WTC11 (cell line): ENCODE measurements at regions not wholly inside any gene's neighbourhood (a gene's known extent, or its start where the extent isn't known, plus 50 kb on each side); places are given as distances from the start of the nearest gene placed in this dataset.

Source experiments
- ATAC-seq: fragments of 200-7000 bp; cut with Tn5 transposase; 2 replicates; pipeline ENCODE4 v1.10.0; 2021; ENCODE audit warnings: mild to moderate bottlenecking, moderate library complexity
- CTCF ChIA-PET: fragments of 300-600 bp; sonication (Branson Sonifier 250); formaldehyde crosslinking; loops from one replicate; lab custom pipeline; 2021; ENCODE audit warnings: antibody characterized with exemption; lab: Charles Lee
- POLR2A ChIA-PET: fragments of 350-600 bp; sonication (Branson Sonifier 250); formaldehyde crosslinking; loops from one replicate; lab custom pipeline; 2021; ENCODE audit warnings: antibody characterized with exemption; lab: Charles Lee
- DNase-seq: peaks from one replicate; pipeline ENCODE4 v3.0.0; 2021; ENCODE audit warnings: low spot score
- H3K27ac Mint-ChIP-seq: 2 replicates; pipeline ENCODE4 v1.8.0; 2021; ENCODE audit warnings: mixed read lengths
- H3K27me3 Mint-ChIP-seq: 2 replicates; pipeline ENCODE4 v1.8.0; 2021; ENCODE audit warnings: low read depth, mild to moderate bottlenecking, moderate library complexity, mixed read lengths
- H3K36me3 Mint-ChIP-seq: 2 replicates; pipeline ENCODE4 v1.8.0; 2021; ENCODE audit warnings: mixed read lengths
- H3K4me1 Mint-ChIP-seq: 2 replicates; pipeline ENCODE4 v1.8.0; 2022; ENCODE audit warnings: mixed read lengths
- H3K4me3 Mint-ChIP-seq: 2 replicates; pipeline ENCODE4 v1.8.0; 2021; ENCODE audit warnings: mild to moderate bottlenecking, moderate library complexity, mixed read lengths
- H3K9me3 Mint-ChIP-seq: 2 replicates; pipeline ENCODE4 v1.8.0; 2021; ENCODE audit warnings: mixed read lengths
- CREM ChIP-seq: sonication (generic); formaldehyde crosslinking; IDR thresholded peaks from 2 replicates; pipeline ENCODE4 v1.8.1; 2022; ENCODE audit warnings: mild to moderate bottlenecking, missing genetic modification reagents, moderate library complexity
- ESRRA ChIP-seq: sonication (generic); formaldehyde crosslinking; IDR thresholded peaks from 2 replicates; pipeline ENCODE4 v1.8.1; 2022; ENCODE audit warnings: mild to moderate bottlenecking, missing genetic modification reagents, borderline replicate concordance
- ETV6 ChIP-seq: sonication (generic); formaldehyde crosslinking; IDR thresholded peaks from 2 replicates; pipeline ENCODE4 v1.8.1; 2022; ENCODE audit warnings: mild to moderate bottlenecking, missing genetic modification reagents
- FOXJ3 ChIP-seq: sonication (generic); formaldehyde crosslinking; IDR thresholded peaks from 2 replicates; pipeline ENCODE4 v1.9.0; 2021; ENCODE audit warnings: missing genetic modification reagents, mild to moderate bottlenecking, borderline replicate concordance
- FOXK1 ChIP-seq: sonication (generic); formaldehyde crosslinking; IDR thresholded peaks from 2 replicates; pipeline ENCODE4 v1.8.0; 2022; ENCODE audit warnings: mild to moderate bottlenecking, moderate library complexity, missing genetic modification reagents
- JAZF1 ChIP-seq: fragments of 250-450 bp; sonication (Bioruptor Pico); IDR thresholded peaks from 2 replicates; pipeline ENCODE4 v1.9.0; 2021; ENCODE audit warnings: moderate library complexity, mild to moderate bottlenecking, inconsistent platforms
- JUN ChIP-seq: sonication (generic); formaldehyde crosslinking; IDR thresholded peaks from 2 replicates; pipeline ENCODE4 v1.8.0; 2023; ENCODE audit warnings: mild to moderate bottlenecking, missing genetic modification reagents
- NR1H2 ChIP-seq: sonication (generic); formaldehyde crosslinking; IDR thresholded peaks from 2 replicates; pipeline ENCODE4 v1.9.0; 2021; ENCODE audit warnings: mild to moderate bottlenecking, moderate library complexity, missing genetic modification reagents
- OVOL2 ChIP-seq: fragments of 250-450 bp; sonication (Bioruptor Pico); IDR thresholded peaks from 2 replicates; pipeline ENCODE4 v1.9.0; 2021; ENCODE audit warnings: mild to moderate bottlenecking, borderline replicate concordance
- TEAD1 ChIP-seq: sonication (generic); formaldehyde crosslinking; IDR thresholded peaks from 2 replicates; pipeline ENCODE4 v1.8.0; 2022; ENCODE audit warnings: mild to moderate bottlenecking, missing genetic modification reagents
- ZBTB21 ChIP-seq: sonication (generic); formaldehyde crosslinking; IDR thresholded peaks from 2 replicates; pipeline ENCODE4 v1.8.1; 2023; ENCODE audit warnings: mild to moderate bottlenecking, missing genetic modification reagents, borderline replicate concordance
- ZNF121 ChIP-seq: sonication (generic); formaldehyde crosslinking; IDR thresholded peaks from 2 replicates; pipeline ENCODE4 v1.8.0; 2023; ENCODE audit warnings: missing genetic modification reagents
- ZNF138 ChIP-seq: sonication (generic); formaldehyde crosslinking; conservative IDR thresholded peaks from 2 replicates; pipeline ENCODE4 v1.8.1; 2022; ENCODE audit warnings: mild to moderate bottlenecking, moderate library complexity, missing genetic modification reagents
- ZNF232 ChIP-seq: sonication (generic); formaldehyde crosslinking; IDR thresholded peaks from 2 replicates; pipeline ENCODE4 v1.8.0; 2022; ENCODE audit warnings: mild to moderate bottlenecking, missing genetic modification reagents
- ZNF416 ChIP-seq: fragments of 250-450 bp; sonication (Bioruptor Pico); IDR thresholded peaks from 2 replicates; pipeline ENCODE4 v1.9.0; 2021; ENCODE audit warnings: mild to moderate bottlenecking, inconsistent platforms
- ZNF671 ChIP-seq: fragments of 250-450 bp; sonication (Bioruptor Pico); IDR thresholded peaks from 2 replicates; pipeline ENCODE4 v1.8.0; 2021; ENCODE audit warnings: mild to moderate bottlenecking
- TF ChIP-seq, protein P1 (sequence below): sonication (generic); formaldehyde crosslinking; IDR thresholded peaks from 2 replicates; pipeline ENCODE4 v1.8.1; 2022; ENCODE audit warnings: mild to moderate bottlenecking, missing genetic modification reagents, moderate library complexity, borderline replicate concordance
- TF ChIP-seq, protein P2 (sequence below): sonication (generic); formaldehyde crosslinking; IDR thresholded peaks from 2 replicates; pipeline ENCODE4 v1.8.0; 2022; ENCODE audit warnings: mild to moderate bottlenecking, missing genetic modification reagents
- TF ChIP-seq, protein P3 (sequence below): sonication (generic); formaldehyde crosslinking; IDR thresholded peaks from 2 replicates; pipeline ENCODE4 v1.8.1; 2023; ENCODE audit warnings: mild to moderate bottlenecking, missing genetic modification reagents, moderate library complexity
- TF ChIP-seq, protein P4 (sequence below): sonication (generic); formaldehyde crosslinking; conservative IDR thresholded peaks from 2 replicates; pipeline ENCODE4 v1.8.1; 2023; ENCODE audit warnings: mild to moderate bottlenecking, low read depth, missing genetic modification reagents, moderate library complexity
- TF ChIP-seq, protein P5 (sequence below): fragments of 250-450 bp; sonication (Bioruptor Pico); IDR thresholded peaks from 2 replicates; pipeline ENCODE4 v1.9.0; 2021; ENCODE audit warnings: mild to moderate bottlenecking
- TF ChIP-seq, protein P6 (sequence below): sonication (generic); formaldehyde crosslinking; IDR thresholded peaks from 2 replicates; pipeline ENCODE4 v1.8.0; 2022; ENCODE audit warnings: mild to moderate bottlenecking, missing genetic modification reagents

DNA sequence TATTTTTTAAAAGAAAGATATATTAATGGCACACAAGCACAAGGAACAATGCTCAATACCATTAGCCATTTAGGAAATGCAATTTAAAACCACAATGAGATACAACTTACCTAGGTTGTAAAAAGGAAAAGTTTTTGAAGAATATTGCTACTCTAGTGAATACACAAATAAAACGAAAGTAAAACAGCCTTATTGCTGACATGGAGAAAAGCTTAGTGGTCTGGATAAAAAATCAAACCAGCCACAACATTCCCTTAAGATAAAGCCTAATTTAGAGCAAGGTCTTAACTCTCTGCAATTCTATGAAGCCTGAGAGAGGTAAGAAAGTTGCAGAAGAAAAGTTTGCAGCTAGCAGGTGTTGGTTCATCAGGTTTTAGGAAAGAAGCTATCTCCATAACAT, 892.7 kb upstream of the ALCAM start:
- H3K4me1 Mint-ChIP-seq: peaks cover 13% of the 10 kb centered on the region
- ATAC-seq (no peak), DNase-seq (no peak)
- CTCF ChIA-PET: no interaction called here
- peaks cover 48% of the 10 kb centered on the region for H3K9me3 Mint-ChIP-seq
- TF ChIP-seq, protein P1, sequence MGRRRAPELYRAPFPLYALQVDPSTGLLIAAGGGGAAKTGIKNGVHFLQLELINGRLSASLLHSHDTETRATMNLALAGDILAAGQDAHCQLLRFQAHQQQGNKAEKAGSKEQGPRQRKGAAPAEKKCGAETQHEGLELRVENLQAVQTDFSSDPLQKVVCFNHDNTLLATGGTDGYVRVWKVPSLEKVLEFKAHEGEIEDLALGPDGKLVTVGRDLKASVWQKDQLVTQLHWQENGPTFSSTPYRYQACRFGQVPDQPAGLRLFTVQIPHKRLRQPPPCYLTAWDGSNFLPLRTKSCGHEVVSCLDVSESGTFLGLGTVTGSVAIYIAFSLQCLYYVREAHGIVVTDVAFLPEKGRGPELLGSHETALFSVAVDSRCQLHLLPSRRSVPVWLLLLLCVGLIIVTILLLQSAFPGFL (CRISPR knock-in tag): no peak
- no peak for TF ChIP-seq ZNF232 (CRISPR knock-in tag)
- no peak for TF ChIP-seq ZNF416 (CRISPR knock-in tag)
- no peak for TF ChIP-seq FOXK1 (CRISPR knock-in tag)
- no peak for TF ChIP-seq ZNF138
- no peak for TF ChIP-seq ZBTB21
- no peak for TF ChIP-seq CREM (CRISPR knock-in tag)
- TF ChIP-seq JUN: no peak
- TF ChIP-seq JAZF1 (CRISPR knock-in tag): no peak
- TF ChIP-seq, protein P2, sequence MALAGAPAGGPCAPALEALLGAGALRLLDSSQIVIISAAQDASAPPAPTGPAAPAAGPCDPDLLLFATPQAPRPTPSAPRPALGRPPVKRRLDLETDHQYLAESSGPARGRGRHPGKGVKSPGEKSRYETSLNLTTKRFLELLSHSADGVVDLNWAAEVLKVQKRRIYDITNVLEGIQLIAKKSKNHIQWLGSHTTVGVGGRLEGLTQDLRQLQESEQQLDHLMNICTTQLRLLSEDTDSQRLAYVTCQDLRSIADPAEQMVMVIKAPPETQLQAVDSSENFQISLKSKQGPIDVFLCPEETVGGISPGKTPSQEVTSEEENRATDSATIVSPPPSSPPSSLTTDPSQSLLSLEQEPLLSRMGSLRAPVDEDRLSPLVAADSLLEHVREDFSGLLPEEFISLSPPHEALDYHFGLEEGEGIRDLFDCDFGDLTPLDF (CRISPR knock-in tag): no peak
- TF ChIP-seq ETV6 (CRISPR knock-in tag): no peak
- TF ChIP-seq, protein P3, sequence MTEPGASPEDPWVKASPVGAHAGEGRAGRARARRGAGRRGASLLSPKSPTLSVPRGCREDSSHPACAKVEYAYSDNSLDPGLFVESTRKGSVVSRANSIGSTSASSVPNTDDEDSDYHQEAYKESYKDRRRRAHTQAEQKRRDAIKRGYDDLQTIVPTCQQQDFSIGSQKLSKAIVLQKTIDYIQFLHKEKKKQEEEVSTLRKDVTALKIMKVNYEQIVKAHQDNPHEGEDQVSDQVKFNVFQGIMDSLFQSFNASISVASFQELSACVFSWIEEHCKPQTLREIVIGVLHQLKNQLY (CRISPR knock-in tag): no peak
- TF ChIP-seq OVOL2 (CRISPR knock-in tag): no peak
- no peak for TF ChIP-seq ZNF671 (CRISPR knock-in tag)
- TF ChIP-seq ZNF121 (CRISPR knock-in tag): no peak
- no peak for TF ChIP-seq NR1H2 (CRISPR knock-in tag)
- no peak for TF ChIP-seq FOXJ3 (CRISPR knock-in tag)
- no peak for TF ChIP-seq ESRRA (CRISPR knock-in tag)
- H3K4me3 Mint-ChIP-seq: no peak overlapping the region
- H3K36me3 Mint-ChIP-seq: peaks cover 35% of the 10 kb centered on the region
- no peak overlapping the region for H3K27ac Mint-ChIP-seq
- no peaks in the 10 kb centered on the region; the same call in 1 of the 2 replicates for H3K27me3 Mint-ChIP-seq
- POLR2A ChIA-PET: interaction anchor here (0.8 kb wide), 1 partner anchor 577 kb away, joined by 3 read pairs; no protein-coding TSS in a partner anchor

DNA sequence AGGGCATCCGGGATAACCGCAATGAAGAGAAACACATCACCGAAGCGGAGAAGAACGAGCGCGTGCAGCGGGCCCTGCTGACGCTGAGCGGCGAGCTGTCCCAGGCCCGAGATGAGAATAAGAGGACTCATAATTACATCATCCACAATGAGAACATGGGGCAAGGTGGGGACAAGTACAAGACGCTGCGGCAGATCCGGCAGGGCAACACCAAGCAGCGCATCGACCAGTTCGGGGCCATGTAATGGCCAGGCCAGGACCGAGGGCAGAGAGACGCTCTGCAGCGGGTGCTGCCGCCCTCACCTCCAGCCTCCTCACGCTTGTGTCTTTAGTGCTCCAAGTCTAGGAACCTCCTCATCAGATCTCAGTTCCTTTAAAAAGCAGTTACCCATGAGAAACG, 863.7 kb upstream of the ALCAM start:
- CTCF ChIA-PET: no interaction called here
- no peaks in the 10 kb centered on the region for H3K4me1 Mint-ChIP-seq
- TF ChIP-seq FOXK1 (CRISPR knock-in tag): no peak
- no peak for TF ChIP-seq TEAD1 (CRISPR knock-in tag)
- TF ChIP-seq ZNF671 (CRISPR knock-in tag): no peak
- H3K27me3 Mint-ChIP-seq: no peaks in the 10 kb centered on the region
- DNase-seq: no peak
- no peak overlapping the region for H3K4me3 Mint-ChIP-seq
- H3K36me3 Mint-ChIP-seq: 0 out of 2 replicates have a peak, but pooled peaks cover 2% of the 10 kb centered on the region
- ATAC-seq: no peak
- POLR2A ChIA-PET: no interaction called here
- H3K9me3 Mint-ChIP-seq: peaks cover 13% of the 10 kb centered on the region; the same call in 1 of the 2 replicates
- no peak overlapping the region for H3K27ac Mint-ChIP-seq

DNA sequence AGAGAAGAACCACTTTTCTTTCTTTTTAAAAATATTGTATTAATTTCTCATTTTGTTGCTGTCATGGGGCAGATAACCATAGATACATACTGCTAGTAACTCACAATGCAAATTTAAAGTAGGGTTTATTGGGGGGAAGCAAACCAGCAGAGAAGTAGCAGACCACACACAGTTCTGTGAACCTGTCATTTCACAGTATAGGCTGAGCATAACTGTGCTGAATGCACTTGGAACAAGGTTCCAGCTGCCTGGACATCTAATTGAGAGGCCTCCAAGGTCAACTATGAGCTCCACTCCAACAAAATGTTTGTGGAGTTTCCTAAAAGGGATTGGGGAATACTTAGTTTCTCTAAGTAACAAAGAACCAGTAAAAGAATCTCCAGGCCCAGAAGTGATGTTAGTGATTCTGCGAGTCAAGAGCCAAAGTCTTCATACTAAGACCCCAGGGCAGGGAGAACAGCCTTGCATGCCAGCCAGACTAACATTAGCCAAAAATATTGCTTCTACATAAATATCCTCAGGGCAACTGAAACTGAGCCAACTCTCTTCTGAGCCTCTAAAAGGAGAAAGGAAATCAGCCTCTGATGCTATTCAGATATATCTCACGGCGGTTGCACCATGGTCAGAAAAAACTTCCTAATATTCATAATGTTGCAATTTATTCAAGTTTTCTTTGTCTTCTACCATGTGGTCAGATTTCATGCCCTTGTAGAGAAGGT, 856.4 kb upstream of the ALCAM start:
- ATAC-seq (no peak; the same call in 1 of the 2 replicates), DNase-seq (no peak)
- no peaks in the 10 kb centered on the region for H3K27me3 Mint-ChIP-seq
- POLR2A ChIA-PET: no interaction called here
- CTCF ChIA-PET: no interaction called here
- no peak overlapping the region for H3K4me3 Mint-ChIP-seq
- peaks cover 39% of the 10 kb centered on the region for H3K4me1 Mint-ChIP-seq
- H3K9me3 Mint-ChIP-seq: 0 out of 2 replicates have a peak, but pooled peaks cover 4% of the 10 kb centered on the region
- H3K27ac Mint-ChIP-seq: no peak overlapping the region
- H3K36me3 Mint-ChIP-seq: no peaks in the 10 kb centered on the region
- TF ChIP-seq, protein P4, sequence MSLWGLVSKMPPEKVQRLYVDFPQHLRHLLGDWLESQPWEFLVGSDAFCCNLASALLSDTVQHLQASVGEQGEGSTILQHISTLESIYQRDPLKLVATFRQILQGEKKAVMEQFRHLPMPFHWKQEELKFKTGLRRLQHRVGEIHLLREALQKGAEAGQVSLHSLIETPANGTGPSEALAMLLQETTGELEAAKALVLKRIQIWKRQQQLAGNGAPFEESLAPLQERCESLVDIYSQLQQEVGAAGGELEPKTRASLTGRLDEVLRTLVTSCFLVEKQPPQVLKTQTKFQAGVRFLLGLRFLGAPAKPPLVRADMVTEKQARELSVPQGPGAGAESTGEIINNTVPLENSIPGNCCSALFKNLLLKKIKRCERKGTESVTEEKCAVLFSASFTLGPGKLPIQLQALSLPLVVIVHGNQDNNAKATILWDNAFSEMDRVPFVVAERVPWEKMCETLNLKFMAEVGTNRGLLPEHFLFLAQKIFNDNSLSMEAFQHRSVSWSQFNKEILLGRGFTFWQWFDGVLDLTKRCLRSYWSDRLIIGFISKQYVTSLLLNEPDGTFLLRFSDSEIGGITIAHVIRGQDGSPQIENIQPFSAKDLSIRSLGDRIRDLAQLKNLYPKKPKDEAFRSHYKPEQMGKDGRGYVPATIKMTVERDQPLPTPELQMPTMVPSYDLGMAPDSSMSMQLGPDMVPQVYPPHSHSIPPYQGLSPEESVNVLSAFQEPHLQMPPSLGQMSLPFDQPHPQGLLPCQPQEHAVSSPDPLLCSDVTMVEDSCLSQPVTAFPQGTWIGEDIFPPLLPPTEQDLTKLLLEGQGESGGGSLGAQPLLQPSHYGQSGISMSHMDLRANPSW (CRISPR knock-in tag): no peak
- TF ChIP-seq, protein P5, sequence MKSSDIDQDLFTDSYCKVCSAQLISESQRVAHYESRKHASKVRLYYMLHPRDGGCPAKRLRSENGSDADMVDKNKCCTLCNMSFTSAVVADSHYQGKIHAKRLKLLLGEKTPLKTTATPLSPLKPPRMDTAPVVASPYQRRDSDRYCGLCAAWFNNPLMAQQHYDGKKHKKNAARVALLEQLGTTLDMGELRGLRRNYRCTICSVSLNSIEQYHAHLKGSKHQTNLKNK (CRISPR knock-in tag): no peak
- no peak for TF ChIP-seq ZNF138
- TF ChIP-seq ZNF232 (CRISPR knock-in tag): no peak
- TF ChIP-seq ZNF121 (CRISPR knock-in tag): no peak
- TF ChIP-seq, protein P6, sequence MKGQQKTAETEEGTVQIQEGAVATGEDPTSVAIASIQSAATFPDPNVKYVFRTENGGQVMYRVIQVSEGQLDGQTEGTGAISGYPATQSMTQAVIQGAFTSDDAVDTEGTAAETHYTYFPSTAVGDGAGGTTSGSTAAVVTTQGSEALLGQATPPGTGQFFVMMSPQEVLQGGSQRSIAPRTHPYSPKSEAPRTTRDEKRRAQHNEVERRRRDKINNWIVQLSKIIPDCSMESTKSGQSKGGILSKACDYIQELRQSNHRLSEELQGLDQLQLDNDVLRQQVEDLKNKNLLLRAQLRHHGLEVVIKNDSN (CRISPR knock-in tag): no peak
- TF ChIP-seq ESRRA (CRISPR knock-in tag): no peak
- no peak for TF ChIP-seq ZBTB21
